Uterus (tissue), 3 donors: ENCODE measurements at regions not wholly inside any gene's neighbourhood (a gene's known extent, or its start where the extent isn't known, plus 50 kb on each side); places are given as distances from the start of the nearest gene placed in this dataset.
A peak's percentile ranks its signal among the peaks of the same experiment; 100 is the strongest.
"Not testable (repeated sequence)": the region's sequence is repeated elsewhere in the genome, so short reads cannot be mapped to it uniquely, and the experiment has no call there.

Experiments
- DNase-seq, 2 donors: peaks; one replicate each; pipeline ENCODE4 v3.0.0-alpha.2; 2019 to 2020
- H3K27ac ChIP-seq, 2 donors: fragments of 200-600 bp; sonication (generic); 1 replicate in 1 of 2; 2 replicates in 1 of 2; pipeline ENCODE4 v1.5.1; 2016 to 2018
- H3K27me3 ChIP-seq, 2 donors: fragments of 200-600 bp; sonication (generic); one replicate each; pipeline ENCODE4 v1.5.1; 2018 to 2019; ENCODE audit warnings: control low read depth in 1 of 2
- H3K36me3 ChIP-seq, 2 donors: fragments of 200-600 bp; sonication (generic); one replicate each; pipeline ENCODE4 v1.5.1; 2019; ENCODE audit warnings: control low read depth in 1 of 2
- H3K4me1 ChIP-seq, 2 donors: fragments of 200-600 bp; sonication (generic); one replicate each; pipeline ENCODE4 v1.5.1; 2018 to 2019; ENCODE audit warnings: control low read depth in 1 of 2
- H3K4me3 ChIP-seq, 2 donors: fragments of 200-600 bp; sonication (generic); 1 replicate in 1 of 2; 2 replicates in 1 of 2; pipeline ENCODE4 v1.5.1; 2018 to 2019; ENCODE audit warnings: mild to moderate bottlenecking in 1 of 2
- H3K9me3 ChIP-seq, 2 donors: fragments of 200-600 bp; sonication (generic); one replicate each; pipeline ENCODE4 v1.5.1; 2019; ENCODE audit warnings: control low read depth in 1 of 2
- POLR2A ChIP-seq, 2 donors: fragments of 450-650 bp; IDR thresholded peaks; one replicate each; pipeline ENCODE4 v1.6.1; 2016; ENCODE audit warnings: antibody characterized with exemption in 2 of 2, mild to moderate bottlenecking in 1 of 2, moderate library complexity in 1 of 2
- intact Hi-C: fragments of 100-400 bp; cut with DNase I; formaldehyde crosslinking; loops from one replicate; pipeline ENCODE4 v1.15.1; 2023; ENCODE audit warnings: low total_unique reads
- TF ChIP-seq, protein P1 (sequence below), 4 experiments: fragments of 200-600 bp in 2 of 4; fragments of 450-650 bp in 2 of 4; sonication (generic) in 2 of 4; IDR thresholded peaks; one replicate each; pipeline ENCODE4 v1.5.1; 2016 to 2019; ENCODE audit warnings: antibody characterized with exemption in 4 of 4, mild to moderate bottlenecking in 2 of 4, moderate library complexity in 1 of 4
- donor health status: DM: yes; HTN: yes; CAD: no.

DNA sequence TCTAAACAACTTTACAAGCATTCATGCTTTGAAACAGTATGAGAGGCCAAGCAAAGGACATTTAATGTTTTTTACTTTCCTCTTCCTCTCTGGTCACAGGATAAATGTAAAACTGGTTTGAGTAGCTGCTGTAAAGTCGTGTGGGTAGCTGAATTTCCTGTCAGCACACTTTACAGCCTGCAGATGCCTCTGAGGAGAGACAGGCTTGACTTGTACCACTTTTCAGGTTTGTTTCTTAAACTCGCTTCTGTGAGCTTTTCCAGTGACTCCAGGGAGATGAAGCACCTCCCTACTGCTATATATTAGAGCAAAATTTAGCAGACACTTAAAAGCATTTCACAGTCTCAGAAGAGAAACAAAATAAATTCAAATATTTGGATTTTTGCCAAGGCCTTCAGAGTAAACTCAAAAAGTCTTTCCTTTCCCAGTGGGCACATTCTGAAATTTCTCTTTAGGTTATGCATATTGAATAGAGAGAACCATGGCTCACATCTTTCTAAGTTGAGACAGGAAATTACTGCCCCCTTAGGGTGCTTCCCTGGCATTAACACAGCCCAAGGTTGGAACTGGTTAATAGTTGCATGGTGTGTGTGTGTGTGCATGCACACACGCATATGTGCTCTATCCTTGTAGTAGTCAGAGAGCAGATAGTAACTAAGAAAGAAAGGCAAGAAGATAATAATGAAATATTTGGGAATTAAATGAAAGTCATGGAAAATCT is 557.3 kb upstream of the MIS18BP1 start:
- TF ChIP-seq POLR2A (IDR thresholded peaks at IDR 0.05) = no peak
- TF ChIP-seq, protein P1, sequence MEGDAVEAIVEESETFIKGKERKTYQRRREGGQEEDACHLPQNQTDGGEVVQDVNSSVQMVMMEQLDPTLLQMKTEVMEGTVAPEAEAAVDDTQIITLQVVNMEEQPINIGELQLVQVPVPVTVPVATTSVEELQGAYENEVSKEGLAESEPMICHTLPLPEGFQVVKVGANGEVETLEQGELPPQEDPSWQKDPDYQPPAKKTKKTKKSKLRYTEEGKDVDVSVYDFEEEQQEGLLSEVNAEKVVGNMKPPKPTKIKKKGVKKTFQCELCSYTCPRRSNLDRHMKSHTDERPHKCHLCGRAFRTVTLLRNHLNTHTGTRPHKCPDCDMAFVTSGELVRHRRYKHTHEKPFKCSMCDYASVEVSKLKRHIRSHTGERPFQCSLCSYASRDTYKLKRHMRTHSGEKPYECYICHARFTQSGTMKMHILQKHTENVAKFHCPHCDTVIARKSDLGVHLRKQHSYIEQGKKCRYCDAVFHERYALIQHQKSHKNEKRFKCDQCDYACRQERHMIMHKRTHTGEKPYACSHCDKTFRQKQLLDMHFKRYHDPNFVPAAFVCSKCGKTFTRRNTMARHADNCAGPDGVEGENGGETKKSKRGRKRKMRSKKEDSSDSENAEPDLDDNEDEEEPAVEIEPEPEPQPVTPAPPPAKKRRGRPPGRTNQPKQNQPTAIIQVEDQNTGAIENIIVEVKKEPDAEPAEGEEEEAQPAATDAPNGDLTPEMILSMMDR (IDR thresholded peaks at IDR 0.05) = no peak
- DNase-seq = no peak
- Histone ChIP-seq H3K36me3 (no peaks in the 10 kb centered on the region), H3K27me3 (no peaks in the 10 kb centered on the region), H3K9me3 (no peaks in the 10 kb centered on the region), H3K4me3 (no peak overlapping the region), H3K27ac (peak overlapping the region in 1 of 2 donors; percentile 21), H3K4me1 (no peaks in the 10 kb centered on the region)
- intact Hi-C loops = no loop called here

- no peak overlapping the region for H3K27ac ChIP-seq
- no peak for DNase-seq
- intact Hi-C loops = no loop called here
- no peak overlapping the region for H3K4me3 ChIP-seq
- no peak for TF ChIP-seq POLR2A (IDR thresholded peaks at IDR 0.05)
- TF ChIP-seq, protein P1 (IDR thresholded peaks at IDR 0.05) = no peak
- H3K4me1 ChIP-seq = no peaks in the 10 kb centered on the region
- H3K9me3 ChIP-seq = no peaks in the 10 kb centered on the region
- no peaks in the 10 kb centered on the region for H3K36me3 ChIP-seq
- no peaks in the 10 kb centered on the region for H3K27me3 ChIP-seq
These were observed 554.3 kb upstream of the MIS18BP1 start for GRCh38 chr14:45807178-45807899.

GRCh38 chr14:45799511-45799910 is 546.5 kb upstream of the MIS18BP1 start:
- Histone ChIP-seq H3K36me3 (no peaks in the 10 kb centered on the region), H3K27ac (no peak overlapping the region), H3K9me3 (no peaks in the 10 kb centered on the region), H3K4me1 (no peaks in the 10 kb centered on the region), H3K4me3 (no peak overlapping the region), H3K27me3 (no peaks in the 10 kb centered on the region)
- DNase-seq = no peak
- intact Hi-C loops = no loop called here
- TF ChIP-seq POLR2A (IDR thresholded peaks at IDR 0.05) = no peak
- TF ChIP-seq, protein P1 (IDR thresholded peaks at IDR 0.05) = no peak

GRCh38 chr14:45798659-45799058 is 545.7 kb upstream of the MIS18BP1 start:
- Histone ChIP-seq H3K36me3 (no peaks in the 10 kb centered on the region), H3K27ac (no peak overlapping the region), H3K4me1 (no peaks in the 10 kb centered on the region), H3K4me3 (no peak overlapping the region), H3K27me3 (no peaks in the 10 kb centered on the region), H3K9me3 (no peaks in the 10 kb centered on the region)
- intact Hi-C loops = no loop called here
- TF ChIP-seq, protein P1 (IDR thresholded peaks at IDR 0.05) = no peak
- no peak for TF ChIP-seq POLR2A (IDR thresholded peaks at IDR 0.05)
- DNase-seq = no peak

DNA sequence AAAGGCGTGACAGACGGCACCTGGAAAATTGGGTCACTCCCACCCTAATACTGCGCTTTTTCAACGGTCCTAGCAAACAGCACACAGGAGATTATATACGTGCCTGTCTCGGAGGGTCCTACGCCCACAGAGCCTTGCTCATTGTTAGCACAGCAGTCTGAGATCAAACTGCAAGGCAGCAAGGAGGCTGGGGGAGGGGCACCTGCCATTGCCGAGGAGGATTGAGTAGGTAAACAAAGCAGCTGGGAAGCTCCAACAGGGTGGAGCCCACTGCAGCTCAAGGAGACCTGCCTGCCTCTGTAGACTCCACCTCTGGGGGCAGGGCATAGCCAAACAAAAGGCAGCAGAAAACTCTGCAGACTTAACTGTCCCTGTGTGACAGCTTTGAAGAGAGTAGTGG is 543.0 kb upstream of the MIS18BP1 start:
- H3K4me3 ChIP-seq, H3K4me1 ChIP-seq, DNase-seq, intact Hi-C loops, H3K27ac ChIP-seq, H3K27me3 ChIP-seq, H3K36me3 ChIP-seq, H3K9me3 ChIP-seq: not testable (repeated sequence)
